ENCODE measurements at regions not wholly inside any gene's neighbourhood (a gene's known extent, or its start where the extent isn't known, plus 50 kb on each side); places are given as distances from the start of the nearest gene placed in this dataset.

DNA sequence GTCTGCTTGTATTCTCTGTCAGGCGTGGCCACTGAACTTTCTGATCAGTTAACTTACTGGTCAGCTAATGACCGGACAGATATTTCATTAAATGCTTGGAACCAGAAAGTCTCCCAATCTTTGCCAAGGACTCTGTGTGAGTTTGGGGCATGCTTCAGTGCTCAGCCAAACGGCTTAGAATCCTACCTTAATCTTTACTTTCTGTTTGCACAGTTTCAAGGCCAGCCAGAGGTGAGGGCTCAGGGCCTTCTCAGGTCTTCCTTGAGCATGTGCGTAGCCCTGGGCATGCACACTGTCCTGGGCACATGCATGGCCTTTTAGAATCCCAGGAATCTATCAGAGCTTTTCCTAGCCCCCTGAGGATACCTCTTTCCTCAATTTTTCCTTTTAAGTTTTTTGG, 230.1 kb downstream of the RAB11FIP4 start:
- no peak for TF ChIP-seq ZNF777 (tag by site-specific recombination; IDR thresholded peaks at IDR 0.05; ENCODE audit: borderline replicate concordance)
- TF ChIP-seq ZBTB11 (tag by site-specific recombination; conservative IDR thresholded peaks at IDR 0.05; ENCODE audit: low read depth), result no peak
- no peak for TF ChIP-seq CTCF (tag by site-specific recombination; IDR thresholded peaks at IDR 0.05)
- TF ChIP-seq, protein P1, sequence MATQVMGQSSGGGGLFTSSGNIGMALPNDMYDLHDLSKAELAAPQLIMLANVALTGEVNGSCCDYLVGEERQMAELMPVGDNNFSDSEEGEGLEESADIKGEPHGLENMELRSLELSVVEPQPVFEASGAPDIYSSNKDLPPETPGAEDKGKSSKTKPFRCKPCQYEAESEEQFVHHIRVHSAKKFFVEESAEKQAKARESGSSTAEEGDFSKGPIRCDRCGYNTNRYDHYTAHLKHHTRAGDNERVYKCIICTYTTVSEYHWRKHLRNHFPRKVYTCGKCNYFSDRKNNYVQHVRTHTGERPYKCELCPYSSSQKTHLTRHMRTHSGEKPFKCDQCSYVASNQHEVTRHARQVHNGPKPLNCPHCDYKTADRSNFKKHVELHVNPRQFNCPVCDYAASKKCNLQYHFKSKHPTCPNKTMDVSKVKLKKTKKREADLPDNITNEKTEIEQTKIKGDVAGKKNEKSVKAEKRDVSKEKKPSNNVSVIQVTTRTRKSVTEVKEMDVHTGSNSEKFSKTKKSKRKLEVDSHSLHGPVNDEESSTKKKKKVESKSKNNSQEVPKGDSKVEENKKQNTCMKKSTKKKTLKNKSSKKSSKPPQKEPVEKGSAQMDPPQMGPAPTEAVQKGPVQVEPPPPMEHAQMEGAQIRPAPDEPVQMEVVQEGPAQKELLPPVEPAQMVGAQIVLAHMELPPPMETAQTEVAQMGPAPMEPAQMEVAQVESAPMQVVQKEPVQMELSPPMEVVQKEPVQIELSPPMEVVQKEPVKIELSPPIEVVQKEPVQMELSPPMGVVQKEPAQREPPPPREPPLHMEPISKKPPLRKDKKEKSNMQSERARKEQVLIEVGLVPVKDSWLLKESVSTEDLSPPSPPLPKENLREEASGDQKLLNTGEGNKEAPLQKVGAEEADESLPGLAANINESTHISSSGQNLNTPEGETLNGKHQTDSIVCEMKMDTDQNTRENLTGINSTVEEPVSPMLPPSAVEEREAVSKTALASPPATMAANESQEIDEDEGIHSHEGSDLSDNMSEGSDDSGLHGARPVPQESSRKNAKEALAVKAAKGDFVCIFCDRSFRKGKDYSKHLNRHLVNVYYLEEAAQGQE (tag by site-specific recombination; IDR thresholded peaks at IDR 0.05), result no peak
- TF ChIP-seq ZNF629 (tag by site-specific recombination; IDR thresholded peaks at IDR 0.05), result no peak
- no peak for TF ChIP-seq ZNF239 (tag by site-specific recombination; IDR thresholded peaks at IDR 0.05)

Data from HEK293 (cell line).